ENCODE measurements at regions not wholly inside any gene's neighbourhood (a gene's known extent, or its start where the extent isn't known, plus 50 kb on each side); places are given as distances from the start of the nearest gene placed in this dataset.

DNA sequence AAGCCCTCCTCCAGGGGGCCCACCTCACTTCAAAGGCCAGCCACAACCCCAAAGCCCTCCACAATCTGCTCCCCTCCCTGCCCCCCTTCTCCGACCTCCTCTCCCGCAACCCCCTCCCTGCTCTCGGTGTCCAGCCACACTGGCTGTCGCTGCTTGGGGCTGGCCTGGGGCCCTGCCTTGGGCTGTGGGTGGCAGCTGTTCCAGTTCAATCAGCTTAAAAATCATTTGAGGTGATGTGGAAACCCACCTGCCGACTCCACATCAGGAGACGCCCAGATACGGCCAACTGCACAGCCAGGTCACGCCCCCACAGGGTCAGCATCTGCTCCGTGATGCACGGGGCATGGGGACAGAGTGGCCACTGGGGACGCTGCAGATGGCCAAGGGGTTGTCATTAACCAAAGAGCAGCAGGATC is 107.0 kb upstream of the MVB12B start:
- peaks cover 5% of the 10 kb centered on the region for H3K4me1 Mint-ChIP-seq (ENCODE audit: unreplicated experiment)
- no peak overlapping the region for H3K4me3 Mint-ChIP-seq
- no peak overlapping the region for H3K27ac Mint-ChIP-seq
- H3K9me3 Mint-ChIP-seq, result no peaks in the 10 kb centered on the region
- TF ChIP-seq, protein P1, sequence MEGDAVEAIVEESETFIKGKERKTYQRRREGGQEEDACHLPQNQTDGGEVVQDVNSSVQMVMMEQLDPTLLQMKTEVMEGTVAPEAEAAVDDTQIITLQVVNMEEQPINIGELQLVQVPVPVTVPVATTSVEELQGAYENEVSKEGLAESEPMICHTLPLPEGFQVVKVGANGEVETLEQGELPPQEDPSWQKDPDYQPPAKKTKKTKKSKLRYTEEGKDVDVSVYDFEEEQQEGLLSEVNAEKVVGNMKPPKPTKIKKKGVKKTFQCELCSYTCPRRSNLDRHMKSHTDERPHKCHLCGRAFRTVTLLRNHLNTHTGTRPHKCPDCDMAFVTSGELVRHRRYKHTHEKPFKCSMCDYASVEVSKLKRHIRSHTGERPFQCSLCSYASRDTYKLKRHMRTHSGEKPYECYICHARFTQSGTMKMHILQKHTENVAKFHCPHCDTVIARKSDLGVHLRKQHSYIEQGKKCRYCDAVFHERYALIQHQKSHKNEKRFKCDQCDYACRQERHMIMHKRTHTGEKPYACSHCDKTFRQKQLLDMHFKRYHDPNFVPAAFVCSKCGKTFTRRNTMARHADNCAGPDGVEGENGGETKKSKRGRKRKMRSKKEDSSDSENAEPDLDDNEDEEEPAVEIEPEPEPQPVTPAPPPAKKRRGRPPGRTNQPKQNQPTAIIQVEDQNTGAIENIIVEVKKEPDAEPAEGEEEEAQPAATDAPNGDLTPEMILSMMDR (conservative IDR thresholded peaks at IDR 0.05), result no peak
- H3K36me3 Mint-ChIP-seq, result no peaks in the 10 kb centered on the region
- peaks cover 22% of the 10 kb centered on the region for H3K27me3 Mint-ChIP-seq
- no peak for DNase-seq (ENCODE audit: extremely low spot score, unreplicated experiment)

DNA sequence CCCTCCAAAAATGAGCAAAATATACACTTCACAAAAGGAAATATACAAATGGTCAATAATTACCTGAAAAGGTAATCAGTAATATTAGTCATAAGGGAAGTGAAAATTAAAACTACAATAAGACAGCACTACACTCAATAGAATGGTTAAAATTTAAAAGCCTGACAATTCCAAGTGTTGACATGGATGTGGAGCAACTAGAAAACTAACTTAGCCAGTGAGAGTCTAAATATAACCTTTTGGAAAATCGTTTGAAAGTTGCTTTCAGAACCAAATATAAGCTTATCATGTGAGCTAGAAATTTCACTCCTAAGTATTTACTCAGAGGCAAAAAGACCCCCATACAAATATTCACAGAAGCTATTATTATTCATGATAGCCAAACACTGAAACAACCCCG is 105.1 kb upstream of the MVB12B start:
- peaks cover 5% of the 10 kb centered on the region for H3K4me1 Mint-ChIP-seq (ENCODE audit: unreplicated experiment)
- no peaks in the 10 kb centered on the region for H3K9me3 Mint-ChIP-seq
- no peak overlapping the region for H3K27ac Mint-ChIP-seq
- H3K27me3 Mint-ChIP-seq, result peaks cover 14% of the 10 kb centered on the region
- TF ChIP-seq, protein P1 (conservative IDR thresholded peaks at IDR 0.05), result no peak
- no peak overlapping the region for H3K4me3 Mint-ChIP-seq
- no peaks in the 10 kb centered on the region for H3K36me3 Mint-ChIP-seq
- DNase-seq (ENCODE audit: extremely low spot score, unreplicated experiment), result no peak

DNA sequence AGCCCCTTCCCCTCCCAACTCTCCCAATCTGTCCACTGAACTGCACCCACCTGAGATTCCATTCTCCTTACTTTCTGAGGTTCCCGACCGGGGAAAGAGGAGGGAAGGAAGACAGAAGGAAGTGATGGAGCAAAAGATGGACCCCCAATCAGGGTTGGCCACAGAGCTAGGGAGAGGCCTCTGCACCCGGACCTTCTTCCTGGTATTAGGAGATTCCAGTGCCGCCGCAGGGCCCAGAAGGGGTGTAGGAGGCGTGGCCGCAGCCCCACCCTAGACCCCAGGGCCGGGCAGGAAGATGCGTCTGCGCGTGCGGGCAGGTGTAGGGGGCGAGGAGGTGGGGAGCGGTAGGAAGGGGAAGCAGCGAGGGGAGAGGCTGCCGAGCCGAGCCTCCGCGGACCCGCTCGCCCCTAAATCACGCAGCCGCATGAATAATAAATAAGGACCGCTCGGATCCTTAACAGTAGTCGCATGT is 104.2 kb upstream of the MVB12B start:
- H3K9me3 Mint-ChIP-seq, result no peaks in the 10 kb centered on the region
- TF ChIP-seq, protein P1 (conservative IDR thresholded peaks at IDR 0.05), result no peak

DNA sequence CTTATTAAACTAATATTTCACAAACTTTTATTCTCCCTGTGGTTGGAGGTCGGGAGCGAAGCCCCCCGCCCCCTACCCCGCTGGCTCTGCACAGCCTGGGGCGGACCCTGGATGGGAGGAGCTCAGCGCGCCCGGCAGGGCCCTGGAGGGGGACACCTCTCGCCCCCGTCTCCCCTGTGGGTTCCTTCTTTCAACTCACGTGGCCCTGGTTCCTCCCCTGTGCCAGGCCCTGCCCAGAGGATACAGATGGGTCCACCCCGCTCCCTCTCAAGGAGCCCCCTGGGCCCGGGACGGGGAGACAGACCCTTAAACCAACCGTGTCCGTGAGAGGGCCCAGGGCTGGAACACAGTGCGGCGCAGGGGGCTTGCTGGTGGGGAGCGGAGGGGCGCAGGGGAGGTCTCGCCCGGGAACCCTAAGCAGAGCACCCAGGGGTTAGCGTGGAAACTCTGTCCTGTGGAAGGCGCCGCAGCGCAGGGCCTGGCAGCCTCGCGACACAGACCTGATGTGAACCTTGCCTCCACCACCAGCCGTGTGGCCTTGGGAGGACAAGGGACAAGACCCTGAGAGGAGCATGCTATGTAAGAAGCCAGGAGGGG is 103.7 kb upstream of the MVB12B start:
- Mint-ChIP-seq H3K36me3 (no peaks in the 10 kb centered on the region), H3K4me1 (ENCODE audit: unreplicated experiment) (peaks cover 2% of the 10 kb centered on the region), H3K27me3 (peaks cover 23% of the 10 kb centered on the region), H3K4me3 (no peak overlapping the region), H3K27ac (no peak overlapping the region), H3K9me3 (no peaks in the 10 kb centered on the region)
- TF ChIP-seq, protein P1 (conservative IDR thresholded peaks at IDR 0.05), result no peak
- DNase-seq (ENCODE audit: extremely low spot score, unreplicated experiment), result no peak

More for the DNA sequence above, 104.2 kb upstream of the MVB12B start:
- Mint-ChIP-seq H3K27me3 (peaks cover 22% of the 10 kb centered on the region), H3K27ac (no peak overlapping the region), H3K4me3 (no peak overlapping the region), H3K4me1 (ENCODE audit: unreplicated experiment) (peaks cover 5% of the 10 kb centered on the region), H3K36me3 (no peaks in the 10 kb centered on the region)
- no peak for DNase-seq (ENCODE audit: extremely low spot score, unreplicated experiment)

DNA sequence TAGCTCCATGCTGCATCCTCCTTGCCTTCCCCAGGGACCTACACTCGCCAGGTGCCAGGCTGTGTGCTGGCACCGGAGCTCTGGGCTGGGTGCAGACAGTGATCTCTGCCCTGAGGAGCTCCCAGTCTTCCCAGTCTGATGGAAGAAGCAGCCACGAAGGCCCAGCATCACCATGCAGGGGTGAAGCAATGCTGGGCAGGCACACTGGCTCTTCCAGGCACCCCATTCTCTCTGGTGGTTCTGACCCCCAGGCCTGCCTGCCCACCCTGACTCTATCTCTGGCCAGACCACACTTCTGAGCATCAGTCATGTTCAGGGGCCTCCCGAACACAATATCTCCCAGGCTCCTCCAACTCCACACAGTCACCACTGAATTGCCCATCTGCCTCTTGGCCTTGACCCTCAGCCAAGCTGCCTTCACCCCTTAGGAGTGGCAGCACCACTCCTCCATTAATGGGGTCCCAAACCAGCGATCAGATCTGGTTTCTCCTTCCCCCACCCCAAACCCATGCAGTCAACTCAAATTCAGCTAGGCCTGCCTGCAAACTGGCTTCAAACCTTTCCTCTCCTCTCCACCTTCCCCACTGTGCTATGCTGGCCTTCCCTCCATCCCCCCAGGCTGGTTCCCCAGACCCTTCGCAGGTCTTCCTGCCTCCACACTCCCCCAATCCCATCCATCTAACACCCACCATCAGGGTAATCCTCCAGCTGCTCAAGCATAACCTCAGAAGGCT is 102.7 kb upstream of the MVB12B start:
- Mint-ChIP-seq H3K27ac (no peak overlapping the region), H3K36me3 (no peaks in the 10 kb centered on the region), H3K9me3 (no peaks in the 10 kb centered on the region), H3K27me3 (peaks cover 27% of the 10 kb centered on the region), H3K4me3 (no peak overlapping the region), H3K4me1 (ENCODE audit: unreplicated experiment) (peaks cover 6% of the 10 kb centered on the region)
- TF ChIP-seq, protein P1 (conservative IDR thresholded peaks at IDR 0.05), result no peak
- DNase-seq (ENCODE audit: extremely low spot score, unreplicated experiment), result no peak
